Activated naive CD4-positive, alpha-beta T cell treated with anti-CD3 and anti-CD28 coated beads for 36 hours (primary cell): ENCODE measurements at regions not wholly inside any gene's neighbourhood (a gene's known extent, or its start where the extent isn't known, plus 50 kb on each side); places are given as distances from the start of the nearest gene placed in this dataset.

ENCODE experiments used
- CTCF ChIA-PET: fragments of 350-600 bp; sonication (Branson Sonifier 250); formaldehyde crosslinking; loops from one replicate; lab custom pipeline; 2021; ENCODE audit warnings: antibody characterized with exemption; lab: Charles Lee
- DNase-seq: peaks from one replicate; pipeline ENCODE4 v3.0.0-alpha.2; 2020
- H3K27ac Mint-ChIP-seq: one replicate; pipeline ENCODE4 v1.8.0; 2021; ENCODE audit warnings: mild to moderate bottlenecking, mixed read lengths
- H3K27me3 Mint-ChIP-seq: one replicate; pipeline ENCODE4 v1.8.0; 2021; ENCODE audit warnings: low read depth, mixed read lengths
- H3K36me3 Mint-ChIP-seq: one replicate; pipeline ENCODE4 v1.8.0; 2021; ENCODE audit warnings: low read depth, mixed read lengths
- H3K4me1 Mint-ChIP-seq: one replicate; pipeline ENCODE4 v1.8.0; 2021; ENCODE audit warnings: low read depth, mixed read lengths
- H3K4me3 Mint-ChIP-seq: one replicate; pipeline ENCODE4 v1.8.0; 2021; ENCODE audit warnings: mild to moderate bottlenecking, moderate library complexity, mixed read lengths
- H3K9me3 Mint-ChIP-seq: one replicate; pipeline ENCODE4 v1.8.0; 2021; ENCODE audit warnings: mixed read lengths
- intact Hi-C: fragments of 100-400 bp; cut with micrococcal nuclease; formaldehyde crosslinking; loops from one replicate; pipeline ENCODE4 v1.15.1; 2023

DNA sequence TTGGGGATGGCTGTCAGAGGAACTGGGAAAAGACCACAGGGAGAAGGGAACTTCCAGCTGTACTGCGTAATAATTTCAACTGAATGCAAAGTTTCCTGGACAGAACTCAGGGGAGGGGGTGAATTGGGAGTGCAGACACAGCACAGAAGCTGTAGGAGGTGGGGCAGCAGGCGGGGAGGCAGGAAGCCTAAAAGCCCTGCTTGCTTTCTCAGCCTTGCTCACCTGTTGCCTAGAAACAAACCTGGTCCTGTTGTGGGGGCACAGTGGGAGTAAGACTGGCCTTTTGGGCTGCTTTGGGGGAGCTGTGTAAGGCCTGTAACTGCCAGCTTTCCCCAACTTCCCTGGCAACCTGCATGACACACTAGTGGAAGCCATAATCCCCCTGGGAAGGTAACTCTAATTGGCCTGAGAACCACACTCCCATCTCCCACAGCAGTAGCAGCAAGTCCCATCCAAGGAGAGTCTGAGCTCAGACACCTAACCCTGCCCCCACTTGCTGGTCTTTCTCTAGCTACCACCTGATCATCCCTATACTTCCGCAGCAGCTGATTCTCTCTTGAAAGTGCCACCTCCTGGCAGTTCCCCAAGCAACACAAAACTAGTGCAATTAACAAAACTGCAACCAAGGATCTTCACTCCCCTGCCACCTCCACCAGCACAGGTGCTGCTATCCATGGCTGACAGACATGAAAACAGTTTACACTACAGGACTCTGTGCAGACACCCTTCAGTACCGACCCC, 1239.3 kb downstream of the SORCS1 start:
- Mint-ChIP-seq H3K27ac (no peak overlapping the region), H3K4me1 (no peaks in the 10 kb centered on the region), H3K4me3 (no peak overlapping the region), H3K27me3 (peaks cover 16% of the 10 kb centered on the region), H3K9me3 (peaks cover 6% of the 10 kb centered on the region), H3K36me3 (peaks cover 2% of the 10 kb centered on the region)
- no peak for DNase-seq
- intact Hi-C loops: no loop called here
- CTCF ChIA-PET: interaction anchor here (0.6 kb wide), 1 partner anchor 1067 kb away, joined by 3 read pairs; no protein-coding TSS in a partner anchor

DNA sequence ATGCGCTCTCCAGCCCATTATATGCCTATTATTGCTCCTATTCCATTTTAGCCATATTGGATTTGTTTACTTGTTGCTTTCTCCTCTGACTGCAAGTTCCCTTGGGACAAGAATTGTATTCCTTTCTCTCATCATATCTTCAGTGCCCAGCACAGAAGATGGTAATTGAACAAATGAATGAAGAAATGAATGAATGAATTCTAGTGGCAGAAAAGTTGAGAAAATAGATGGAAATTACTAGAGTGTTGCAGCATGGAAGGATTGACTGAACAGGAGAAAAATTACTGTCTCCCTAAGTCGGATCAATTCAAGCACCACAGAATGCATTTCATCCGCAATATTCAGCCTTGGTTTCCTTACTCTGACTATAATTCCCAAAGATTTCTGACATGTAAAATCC, 1243.2 kb downstream of the SORCS1 start:
- no peaks in the 10 kb centered on the region for H3K36me3 Mint-ChIP-seq
- CTCF ChIA-PET: no interaction called here
- H3K9me3 Mint-ChIP-seq: peaks cover 4% of the 10 kb centered on the region
- H3K4me3 Mint-ChIP-seq: no peak overlapping the region
- H3K27ac Mint-ChIP-seq: no peak overlapping the region
- intact Hi-C loops: no loop called here
- no peaks in the 10 kb centered on the region for H3K4me1 Mint-ChIP-seq
- peaks cover 13% of the 10 kb centered on the region for H3K27me3 Mint-ChIP-seq
- DNase-seq: no peak

DNA sequence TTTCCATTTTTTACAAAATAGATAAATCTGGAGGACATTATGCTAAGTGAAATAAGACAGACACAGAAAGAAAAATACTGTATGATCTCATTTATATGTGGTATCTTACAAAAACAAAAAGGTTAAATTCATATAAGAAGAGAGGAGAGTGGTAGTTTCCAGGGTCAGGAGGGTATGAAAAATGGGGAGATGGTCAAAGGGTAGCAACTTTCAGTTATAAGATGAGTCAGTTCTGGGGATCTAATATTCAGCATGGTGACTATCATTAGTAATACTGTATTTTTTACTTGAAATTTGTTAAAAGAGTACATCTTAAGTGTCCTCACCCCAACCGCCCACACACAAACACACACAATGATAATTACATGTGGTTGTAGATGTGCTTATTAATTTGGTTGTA, 1250.1 kb downstream of the SORCS1 start:
- no peaks in the 10 kb centered on the region for H3K9me3 Mint-ChIP-seq

DNA sequence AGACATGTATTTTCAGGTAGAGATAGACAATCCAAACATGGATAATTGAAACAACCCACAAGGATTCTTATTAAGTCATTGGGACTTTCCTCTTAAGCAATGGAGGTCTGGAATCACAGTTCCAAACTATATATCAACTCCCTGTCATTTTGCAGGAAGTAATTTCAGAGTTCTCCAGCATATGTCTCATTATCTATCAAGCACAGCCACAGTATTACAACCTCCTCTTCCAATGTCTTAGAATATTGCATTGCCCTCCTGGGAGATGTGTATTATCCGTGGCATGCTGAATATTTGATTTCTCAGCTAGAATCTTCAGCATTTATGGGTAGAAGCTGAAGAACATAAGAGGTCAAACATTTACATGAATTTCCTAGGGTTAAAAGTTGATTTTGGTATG, 1255.8 kb downstream of the SORCS1 start:
- CTCF ChIA-PET: no interaction called here
- Mint-ChIP-seq H3K27ac (no peak overlapping the region), H3K27me3 (no peaks in the 10 kb centered on the region), H3K36me3 (no peaks in the 10 kb centered on the region), H3K4me3 (no peak overlapping the region), H3K4me1 (no peaks in the 10 kb centered on the region), H3K9me3 (no peaks in the 10 kb centered on the region)
- DNase-seq: no peak
- intact Hi-C loops: no loop called here

More for the DNA sequence above, 1250.1 kb downstream of the SORCS1 start:
- CTCF ChIA-PET: no interaction called here
- DNase-seq: no peak
- Mint-ChIP-seq H3K4me1 (no peaks in the 10 kb centered on the region), H3K36me3 (no peaks in the 10 kb centered on the region), H3K4me3 (no peak overlapping the region), H3K27ac (no peak overlapping the region), H3K27me3 (no peaks in the 10 kb centered on the region)
- intact Hi-C loops: no loop called here

DNA sequence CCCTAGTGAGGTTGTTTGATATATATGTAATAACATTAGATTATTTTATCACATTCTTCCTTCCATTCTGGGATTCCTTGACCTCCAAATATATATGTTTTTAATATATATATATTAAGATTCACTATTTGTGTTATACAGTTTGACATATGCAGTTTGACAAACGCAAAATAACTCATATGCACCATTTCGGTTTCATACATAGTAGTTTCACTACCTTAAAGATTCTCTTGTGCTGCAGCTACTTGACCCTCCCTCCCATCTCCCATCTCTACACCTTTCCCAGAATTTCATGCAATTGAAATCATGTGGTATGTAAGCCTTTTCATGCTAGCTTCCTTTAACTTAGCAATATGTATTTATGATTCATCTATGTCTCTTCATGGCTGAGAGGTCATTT, 1244.4 kb downstream of the SORCS3 start:
- DNase-seq: no peak
- Mint-ChIP-seq H3K27ac (no peak overlapping the region), H3K4me1 (no peaks in the 10 kb centered on the region), H3K27me3 (no peaks in the 10 kb centered on the region), H3K36me3 (no peaks in the 10 kb centered on the region), H3K4me3 (no peak overlapping the region), H3K9me3 (peaks cover 2% of the 10 kb centered on the region)
- intact Hi-C loops: no loop called here
- CTCF ChIA-PET: no interaction called here

GRCh38 chr10:105879401-105879800, 1238.3 kb downstream of the SORCS3 start:
- H3K36me3 Mint-ChIP-seq: no peaks in the 10 kb centered on the region
- no peak overlapping the region for H3K27ac Mint-ChIP-seq
- no peak overlapping the region for H3K4me3 Mint-ChIP-seq
- CTCF ChIA-PET: no interaction called here
- no peaks in the 10 kb centered on the region for H3K4me1 Mint-ChIP-seq
- DNase-seq: no peak
- H3K27me3 Mint-ChIP-seq: no peaks in the 10 kb centered on the region
- intact Hi-C loops: no loop called here
- H3K9me3 Mint-ChIP-seq: no peaks in the 10 kb centered on the region

DNA sequence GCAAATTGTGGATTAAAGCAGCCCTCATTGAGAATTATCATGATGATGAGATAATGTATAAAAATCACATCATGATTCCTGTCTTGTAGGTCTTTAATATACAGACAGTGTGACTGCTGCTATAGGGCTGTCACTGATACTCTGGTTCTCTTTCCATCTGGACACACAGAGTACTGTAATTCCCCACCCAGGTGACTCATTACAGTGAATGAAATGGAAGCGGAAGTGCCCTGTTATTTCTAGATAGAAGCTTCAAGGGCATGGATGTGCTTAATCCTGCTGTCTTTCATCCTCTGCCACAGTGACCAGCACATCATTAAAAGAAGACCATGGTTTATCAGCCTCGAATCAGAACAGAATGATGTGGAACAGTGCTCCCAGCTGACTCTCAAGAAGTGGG, 1234.0 kb downstream of the SORCS3 start:
- Mint-ChIP-seq H3K9me3 (peaks cover 13% of the 10 kb centered on the region), H3K36me3 (no peaks in the 10 kb centered on the region), H3K4me1 (peaks cover 3% of the 10 kb centered on the region), H3K27me3 (no peaks in the 10 kb centered on the region), H3K27ac (no peak overlapping the region), H3K4me3 (no peak overlapping the region)
- DNase-seq: no peak
- intact Hi-C loops: no loop called here
- CTCF ChIA-PET: no interaction called here

GRCh38 chr10:105872665-105873064, 1231.6 kb downstream of the SORCS3 start:
- CTCF ChIA-PET: no interaction called here
- H3K9me3 Mint-ChIP-seq: peaks cover 13% of the 10 kb centered on the region
- H3K27ac Mint-ChIP-seq: no peak overlapping the region
- intact Hi-C loops: no loop called here
- DNase-seq: no peak
- no peaks in the 10 kb centered on the region for H3K27me3 Mint-ChIP-seq
- H3K36me3 Mint-ChIP-seq: no peaks in the 10 kb centered on the region
- no peak overlapping the region for H3K4me3 Mint-ChIP-seq
- peaks cover 3% of the 10 kb centered on the region for H3K4me1 Mint-ChIP-seq

- Mint-ChIP-seq H3K27me3 (no peaks in the 10 kb centered on the region), H3K36me3 (no peaks in the 10 kb centered on the region), H3K4me3 (no peak overlapping the region), H3K27ac (no peak overlapping the region), H3K4me1 (peaks cover 3% of the 10 kb centered on the region), H3K9me3 (peaks cover 13% of the 10 kb centered on the region)
- CTCF ChIA-PET: no interaction called here
- no peak for DNase-seq
- intact Hi-C loops: no loop called here
Measured at GRCh38 chr10:105868935-105869334, 1227.8 kb downstream of the SORCS3 start.

GRCh38 chr10:105864854-105865253, 1223.8 kb downstream of the SORCS3 start:
- Mint-ChIP-seq H3K36me3 (no peaks in the 10 kb centered on the region), H3K4me3 (no peak overlapping the region), H3K27me3 (no peaks in the 10 kb centered on the region), H3K4me1 (no peaks in the 10 kb centered on the region), H3K9me3 (no peaks in the 10 kb centered on the region), H3K27ac (no peak overlapping the region)
- intact Hi-C loops: no loop called here
- no peak for DNase-seq
- CTCF ChIA-PET: no interaction called here

- Mint-ChIP-seq H3K27ac (no peak overlapping the region), H3K4me3 (no peak overlapping the region), H3K27me3 (no peaks in the 10 kb centered on the region), H3K9me3 (no peaks in the 10 kb centered on the region), H3K4me1 (peaks cover 25% of the 10 kb centered on the region), H3K36me3 (no peaks in the 10 kb centered on the region)
- CTCF ChIA-PET: no interaction called here
- no peak for DNase-seq
- intact Hi-C loops: loop anchor here (2.0 to 5.0 kb wide), 2 partner anchors 19 to 60 kb away; no protein-coding TSS in a partner anchor
Measured at GRCh38 chr10:105857268-105858264, 1216.5 kb downstream of the SORCS3 start.

DNA sequence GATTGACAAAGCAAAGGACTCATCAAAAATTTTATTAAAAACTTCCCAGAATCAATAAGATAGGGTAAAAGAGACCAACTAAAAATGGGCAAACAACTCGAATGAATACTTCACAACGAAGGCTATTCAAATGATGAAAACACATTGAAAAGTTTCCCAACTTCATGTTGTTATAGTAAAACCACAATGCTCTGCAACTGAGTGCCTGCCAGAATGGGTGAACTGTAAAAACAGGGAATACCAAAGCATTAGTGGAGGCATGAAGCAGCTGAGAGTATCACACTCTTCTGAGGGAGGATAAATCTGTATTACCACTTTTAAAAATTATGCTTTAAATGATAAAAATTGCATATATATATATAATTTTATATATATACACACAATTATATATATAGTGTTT, 1214.7 kb downstream of the SORCS3 start:
- H3K36me3 Mint-ChIP-seq: no peaks in the 10 kb centered on the region
- no peaks in the 10 kb centered on the region for H3K27me3 Mint-ChIP-seq
- CTCF ChIA-PET: no interaction called here

More for the DNA sequence above, 1214.7 kb downstream of the SORCS3 start:
- H3K9me3 Mint-ChIP-seq: no peaks in the 10 kb centered on the region
- DNase-seq: no peak
- intact Hi-C loops: loop anchor here (2.0 to 5.0 kb wide), 2 partner anchors 17 to 58 kb away; no protein-coding TSS in a partner anchor
- H3K27ac Mint-ChIP-seq: no peak overlapping the region
- no peak overlapping the region for H3K4me3 Mint-ChIP-seq
- peaks cover 25% of the 10 kb centered on the region for H3K4me1 Mint-ChIP-seq
